Activated effector memory CD4-positive, alpha-beta T cell treated with Interleukin-2 at 50 U/mL for 16 hours (primary cell): ENCODE measurements at regions not wholly inside any gene's neighbourhood (a gene's known extent, or its start where the extent isn't known, plus 50 kb on each side); places are given as distances from the start of the nearest gene placed in this dataset.

Source experiments
- DNase-seq: peaks from one replicate; pipeline ENCODE4 v3.0.0-alpha.2; 2020

GRCh38 chr16:6105115-6105514 lies 1007.5 kb upstream of the EEF2KMT start:
- DNase-seq, result no peak

GRCh38 chr16:6104428-6104827 lies 1006.8 kb upstream of the EEF2KMT start:
- no peak for DNase-seq

GRCh38 chr16:6103561-6103960 lies 1006.0 kb upstream of the EEF2KMT start:
- DNase-seq, result no peak

GRCh38 chr16:6099102-6099501 lies 1001.5 kb upstream of the EEF2KMT start:
- no peak for DNase-seq

GRCh38 chr16:6096931-6097670 lies 999.5 kb upstream of the EEF2KMT start:
- DNase-seq, result no peak

- DNase-seq, result no peak
Observed at GRCh38 chr16:6095414-6095813, 997.8 kb upstream of the EEF2KMT start.

- no peak for DNase-seq
Observed at GRCh38 chr16:6091021-6091420, 993.4 kb upstream of the EEF2KMT start.

- DNase-seq, result no peak
Observed at GRCh38 chr16:6081320-6081976, 983.9 kb upstream of the EEF2KMT start.

- no peak for DNase-seq
Observed at GRCh38 chr16:6076631-6077030, 979.0 kb upstream of the EEF2KMT start.

- no peak for DNase-seq
Observed at GRCh38 chr16:6068063-6068462, 970.5 kb upstream of the EEF2KMT start.

GRCh38 chr16:6066652-6067051 lies 969.1 kb upstream of the EEF2KMT start:
- DNase-seq, result no peak

GRCh38 chr16:6063526-6063925 lies 965.9 kb upstream of the EEF2KMT start:
- no peak for DNase-seq

- DNase-seq, result no peak
Observed at GRCh38 chr16:6059671-6060070, 962.1 kb upstream of the EEF2KMT start.

GRCh38 chr16:6057821-6058220 lies 960.2 kb upstream of the EEF2KMT start:
- no peak for DNase-seq

- no peak for DNase-seq
Observed at GRCh38 chr16:6048017-6048416, 950.4 kb upstream of the EEF2KMT start.

- no peak for DNase-seq
Observed at GRCh38 chr16:6047325-6047724, 949.7 kb upstream of the EEF2KMT start.

GRCh38 chr16:6038941-6039645 lies 941.5 kb upstream of the EEF2KMT start:
- DNase-seq, result no peak

- DNase-seq, result no peak
Observed at GRCh38 chr16:6035161-6035560, 937.6 kb upstream of the EEF2KMT start.

GRCh38 chr16:6034511-6034910 lies 936.9 kb upstream of the EEF2KMT start:
- DNase-seq, result no peak

- no peak for DNase-seq
Observed at GRCh38 chr16:6032438-6032837, 934.8 kb upstream of the EEF2KMT start.

- DNase-seq, result no peak
Observed at GRCh38 chr16:6031567-6031966, 934.0 kb upstream of the EEF2KMT start.

- no peak for DNase-seq
Observed at GRCh38 chr16:6031102-6031501, 933.5 kb upstream of the EEF2KMT start.

GRCh38 chr16:6027733-6028132 lies 930.1 kb upstream of the EEF2KMT start:
- no peak for DNase-seq

- no peak for DNase-seq
Observed at GRCh38 chr16:6023449-6023848, 925.9 kb upstream of the EEF2KMT start.
